HepG2 (cell line): ENCODE measurements at regions not wholly inside any gene's neighbourhood (a gene's known extent, or its start where the extent isn't known, plus 50 kb on each side); places are given as distances from the start of the nearest gene placed in this dataset.
A peak's percentile ranks its signal among the peaks of the same experiment; 100 is the strongest.

Experiments used
- ARID2 ChIP-seq: sonication (generic); formaldehyde crosslinking; IDR thresholded peaks from 2 replicates; pipeline ENCODE4 v1.8.1; 2022; ENCODE audit warnings: mild to moderate bottlenecking, missing genetic modification reagents, borderline replicate concordance
- BORCS8-MEF2B ChIP-seq: sonication (generic); formaldehyde crosslinking; IDR thresholded peaks from 2 replicates; pipeline ENCODE4 v1.8.0; 2022; ENCODE audit warnings: mild to moderate bottlenecking, missing genetic modification reagents
- CREM ChIP-seq, 2 experiments: sonication (generic) in 1 of 2; formaldehyde crosslinking in 1 of 2; IDR thresholded peaks; 2 replicates each; pipeline versions ENCODE4 v1.4.0 to v1.6.1; 2016 to 2020; ENCODE audit warnings: antibody characterized with exemption in 1 of 2, mild to moderate bottlenecking in 1 of 2, missing genetic modification reagents in 1 of 2
- HCFC1 ChIP-seq: fragments of 150-350 bp; IDR thresholded peaks from 2 replicates; pipeline ENCODE4 v1.6.1; 2014; ENCODE audit warnings: low read depth, low read length
- NCOA2 ChIP-seq: sonication (generic); formaldehyde crosslinking; IDR thresholded peaks from 2 replicates; pipeline ENCODE4 v1.8.0; 2022; ENCODE audit warnings: inconsistent platforms
- POLR2AphosphoS5 ChIP-seq: IDR thresholded peaks from 2 replicates; pipeline ENCODE4 v1.6.1; 2012; ENCODE audit warnings: low read depth, low read length
- SAFB2 ChIP-seq: sonication (generic); formaldehyde crosslinking; IDR thresholded peaks from 2 replicates; pipeline ENCODE4 v1.5.1; 2020; ENCODE audit warnings: missing genetic modification reagents, low read depth, mild to moderate bottlenecking, borderline replicate concordance
- SOX5 ChIP-seq: IDR thresholded peaks from 2 replicates; pipeline ENCODE4 v1.6.1; 2016; ENCODE audit warnings: borderline replicate concordance
- TBX3 ChIP-seq: fragments of 450-650 bp; IDR thresholded peaks from 2 replicates; pipeline ENCODE4 v1.6.1; 2017; ENCODE audit warnings: antibody characterized with exemption, mild to moderate bottlenecking, inconsistent platforms, borderline replicate concordance
- TCF7 ChIP-seq: sonication (generic); IDR thresholded peaks from 2 replicates; pipeline ENCODE4 v1.6.1; 2016; ENCODE audit warnings: antibody characterized with exemption, low read depth
- YEATS4 ChIP-seq: sonication (generic); formaldehyde crosslinking; IDR thresholded peaks from 2 replicates; pipeline ENCODE4 v1.4.0; 2020; ENCODE audit warnings: missing genetic modification reagents, borderline replicate concordance
- ZEB1 ChIP-seq: IDR thresholded peaks from 2 replicates; pipeline ENCODE4 v1.6.1; 2012; ENCODE audit warnings: mild to moderate bottlenecking, low read depth, inconsistent platforms; ENCODE audit not compliant: insufficient replicate concordance
- ZFP62 ChIP-seq: sonication (generic); formaldehyde crosslinking; IDR thresholded peaks from 2 replicates; pipeline ENCODE4 v1.4.0; 2020; ENCODE audit warnings: missing genetic modification reagents
- ZFYVE20 ChIP-seq: sonication (generic); formaldehyde crosslinking; IDR thresholded peaks from 2 replicates; pipeline ENCODE4 v1.8.0; 2023; ENCODE audit warnings: low read depth, mild to moderate bottlenecking, moderate library complexity, missing genetic modification reagents, borderline replicate concordance
- ZNF225 ChIP-seq: sonication (generic); formaldehyde crosslinking; IDR thresholded peaks from 2 replicates; pipeline ENCODE4 v1.4.0; 2020; ENCODE audit warnings: mild to moderate bottlenecking, missing genetic modification reagents
- ZNF367 ChIP-seq: sonication (generic); formaldehyde crosslinking; IDR thresholded peaks from 2 replicates; pipeline ENCODE4 v1.4.0; 2020; ENCODE audit warnings: missing genetic modification reagents, borderline replicate concordance
- ZNF432 ChIP-seq: sonication (generic); formaldehyde crosslinking; IDR thresholded peaks from 2 replicates; pipeline ENCODE4 v1.5.0; 2020; ENCODE audit warnings: missing genetic modification reagents, mild to moderate bottlenecking, borderline replicate concordance
- ZNF44 ChIP-seq: sonication (generic); formaldehyde crosslinking; IDR thresholded peaks from 2 replicates; pipeline ENCODE4 v1.5.1; 2020; ENCODE audit warnings: mild to moderate bottlenecking, missing genetic modification reagents
- ZNF543 ChIP-seq: sonication (generic); formaldehyde crosslinking; IDR thresholded peaks from 2 replicates; pipeline ENCODE4 v1.4.0; 2020; ENCODE audit warnings: mild to moderate bottlenecking, missing genetic modification reagents
- ZNF558 ChIP-seq: sonication (generic); formaldehyde crosslinking; IDR thresholded peaks from 2 replicates; pipeline ENCODE4 v1.9.0; 2022; ENCODE audit warnings: mild to moderate bottlenecking, missing genetic modification reagents, borderline replicate concordance
- ZNF615 ChIP-seq: sonication (generic); formaldehyde crosslinking; IDR thresholded peaks from 2 replicates; pipeline ENCODE4 v1.5.0; 2020; ENCODE audit warnings: mild to moderate bottlenecking, missing genetic modification reagents, borderline replicate concordance
- ZNF629 ChIP-seq: sonication (generic); formaldehyde crosslinking; conservative IDR thresholded peaks from 2 replicates; pipeline ENCODE4 v1.5.0; 2020; ENCODE audit warnings: missing genetic modification reagents
- TF ChIP-seq, protein P1 (sequence below): sonication (generic); formaldehyde crosslinking; IDR thresholded peaks from 2 replicates; pipeline ENCODE4 v1.4.0; 2020; ENCODE audit warnings: missing genetic modification reagents
- TF ChIP-seq, protein P2 (sequence below): IDR thresholded peaks from 2 replicates; pipeline ENCODE4 v1.6.1; 2018; ENCODE audit warnings: missing genetic modification reagents, mild to moderate bottlenecking, missing compliant biosample characterization
- TF ChIP-seq, protein P3 (sequence below): sonication (generic); formaldehyde crosslinking; IDR thresholded peaks from 2 replicates; pipeline ENCODE4 v1.4.0; 2020; ENCODE audit warnings: mild to moderate bottlenecking, missing genetic modification reagents
- TF ChIP-seq, protein P4 (sequence below): sonication (generic); formaldehyde crosslinking; IDR thresholded peaks from 2 replicates; pipeline ENCODE4 v1.8.0; 2022; ENCODE audit warnings: missing genetic modification reagents, mild to moderate bottlenecking, borderline replicate concordance

DNA sequence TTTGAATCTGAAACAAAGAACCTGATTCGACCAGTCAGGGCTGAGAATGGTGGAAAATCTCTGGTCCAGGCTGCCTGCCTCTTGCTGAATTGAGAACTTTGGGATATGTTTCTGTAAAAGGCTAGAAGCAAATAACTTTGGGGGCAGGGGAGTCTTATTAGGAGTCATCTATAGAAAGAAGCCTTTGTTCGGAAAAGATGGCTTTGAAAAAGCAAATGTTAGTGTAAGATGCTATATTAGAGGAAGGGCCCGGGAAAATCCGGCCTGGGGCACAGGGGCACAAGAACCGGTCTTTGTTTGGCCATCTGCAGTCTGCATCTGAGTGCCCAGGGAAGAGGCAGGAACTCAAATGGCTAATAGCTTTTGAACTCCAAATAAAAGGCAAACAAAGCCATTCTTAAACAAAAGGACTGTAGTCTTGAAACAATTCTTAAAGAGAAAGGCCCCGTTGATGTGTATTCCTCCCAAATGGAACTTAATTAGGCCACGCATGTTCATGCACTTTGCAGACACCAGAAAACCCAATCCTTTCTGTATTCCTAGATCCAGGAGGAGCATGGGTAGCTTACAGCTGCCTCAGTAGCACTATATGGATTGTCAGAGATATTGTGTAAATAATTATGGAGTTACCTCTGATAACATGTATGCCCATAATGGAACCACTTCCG, 180.0 kb upstream of the ARL4C start (continued):
- TF ChIP-seq, protein P1, sequence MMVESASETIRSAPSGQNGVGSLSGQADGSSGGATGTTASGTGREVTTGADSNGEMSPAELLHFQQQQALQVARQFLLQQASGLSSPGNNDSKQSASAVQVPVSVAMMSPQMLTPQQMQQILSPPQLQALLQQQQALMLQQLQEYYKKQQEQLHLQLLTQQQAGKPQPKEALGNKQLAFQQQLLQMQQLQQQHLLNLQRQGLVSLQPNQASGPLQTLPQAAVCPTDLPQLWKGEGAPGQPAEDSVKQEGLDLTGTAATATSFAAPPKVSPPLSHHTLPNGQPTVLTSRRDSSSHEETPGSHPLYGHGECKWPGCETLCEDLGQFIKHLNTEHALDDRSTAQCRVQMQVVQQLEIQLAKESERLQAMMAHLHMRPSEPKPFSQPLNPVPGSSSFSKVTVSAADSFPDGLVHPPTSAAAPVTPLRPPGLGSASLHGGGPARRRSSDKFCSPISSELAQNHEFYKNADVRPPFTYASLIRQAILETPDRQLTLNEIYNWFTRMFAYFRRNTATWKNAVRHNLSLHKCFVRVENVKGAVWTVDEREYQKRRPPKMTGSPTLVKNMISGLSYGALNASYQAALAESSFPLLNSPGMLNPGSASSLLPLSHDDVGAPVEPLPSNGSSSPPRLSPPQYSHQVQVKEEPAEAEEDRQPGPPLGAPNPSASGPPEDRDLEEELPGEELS (CRISPR knock-in tag), result peak; percentile 77
- TF ChIP-seq POLR2AphosphoS5 (no peak; the same call in 1 of the 2 replicates), NCOA2 (CRISPR knock-in tag) (peak; percentile 90), TCF7 (peak; percentile 83), ZNF629 (CRISPR knock-in tag) (peak; percentile 83), TBX3 (no peak), ARID2 (no peak), SAFB2 (CRISPR knock-in tag) (no peak), YEATS4 (no peak), ZEB1 (no peak), ZFYVE20 (CRISPR knock-in tag) (no peak), ZNF615 (no peak), CREM (IDR thresholded peaks at IDR 0.05) (peak; percentile 84), CREM (CRISPR knock-in tag; IDR thresholded peaks at IDR 0.05) (no peak), ZNF367 (CRISPR knock-in tag) (no peak), ZNF543 (CRISPR knock-in tag) (no peak), SOX5 (peak; percentile 85; the same call in 1 of the 2 replicates), HCFC1 (no peak), ZNF44 (CRISPR knock-in tag) (no peak), BORCS8-MEF2B (CRISPR knock-in tag) (no peak), ZNF225 (CRISPR knock-in tag) (no peak), ZFP62 (no peak), ZNF432 (CRISPR knock-in tag) (no peak), ZNF558 (no peak)
- TF ChIP-seq, protein P2, sequence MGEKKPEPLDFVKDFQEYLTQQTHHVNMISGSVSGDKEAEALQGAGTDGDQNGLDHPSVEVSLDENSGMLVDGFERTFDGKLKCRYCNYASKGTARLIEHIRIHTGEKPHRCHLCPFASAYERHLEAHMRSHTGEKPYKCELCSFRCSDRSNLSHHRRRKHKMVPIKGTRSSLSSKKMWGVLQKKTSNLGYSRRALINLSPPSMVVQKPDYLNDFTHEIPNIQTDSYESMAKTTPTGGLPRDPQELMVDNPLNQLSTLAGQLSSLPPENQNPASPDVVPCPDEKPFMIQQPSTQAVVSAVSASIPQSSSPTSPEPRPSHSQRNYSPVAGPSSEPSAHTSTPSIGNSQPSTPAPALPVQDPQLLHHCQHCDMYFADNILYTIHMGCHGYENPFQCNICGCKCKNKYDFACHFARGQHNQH (CRISPR knock-in tag), result no peak
- TF ChIP-seq, protein P3, sequence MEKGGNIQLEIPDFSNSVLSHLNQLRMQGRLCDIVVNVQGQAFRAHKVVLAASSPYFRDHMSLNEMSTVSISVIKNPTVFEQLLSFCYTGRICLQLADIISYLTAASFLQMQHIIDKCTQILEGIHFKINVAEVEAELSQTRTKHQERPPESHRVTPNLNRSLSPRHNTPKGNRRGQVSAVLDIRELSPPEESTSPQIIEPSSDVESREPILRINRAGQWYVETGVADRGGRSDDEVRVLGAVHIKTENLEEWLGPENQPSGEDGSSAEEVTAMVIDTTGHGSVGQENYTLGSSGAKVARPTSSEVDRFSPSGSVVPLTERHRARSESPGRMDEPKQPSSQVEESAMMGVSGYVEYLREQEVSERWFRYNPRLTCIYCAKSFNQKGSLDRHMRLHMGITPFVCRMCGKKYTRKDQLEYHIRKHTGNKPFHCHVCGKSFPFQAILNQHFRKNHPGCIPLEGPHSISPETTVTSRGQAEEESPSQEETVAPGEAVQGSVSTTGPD (CRISPR knock-in tag), result 0 out of 2 replicates have a peak, but pooled peaks have one; percentile 27
- TF ChIP-seq, protein P4, sequence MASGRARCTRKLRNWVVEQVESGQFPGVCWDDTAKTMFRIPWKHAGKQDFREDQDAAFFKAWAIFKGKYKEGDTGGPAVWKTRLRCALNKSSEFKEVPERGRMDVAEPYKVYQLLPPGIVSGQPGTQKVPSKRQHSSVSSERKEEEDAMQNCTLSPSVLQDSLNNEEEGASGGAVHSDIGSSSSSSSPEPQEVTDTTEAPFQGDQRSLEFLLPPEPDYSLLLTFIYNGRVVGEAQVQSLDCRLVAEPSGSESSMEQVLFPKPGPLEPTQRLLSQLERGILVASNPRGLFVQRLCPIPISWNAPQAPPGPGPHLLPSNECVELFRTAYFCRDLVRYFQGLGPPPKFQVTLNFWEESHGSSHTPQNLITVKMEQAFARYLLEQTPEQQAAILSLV (CRISPR knock-in tag), result no peak
